H1 (cell line): ENCODE measurements at regions not wholly inside any gene's neighbourhood (a gene's known extent, or its start where the extent isn't known, plus 50 kb on each side); places are given as distances from the start of the nearest gene placed in this dataset.

ENCODE experiments used
- ATF2 ChIP-seq: IDR thresholded peaks from 2 replicates; pipeline ENCODE4 v1.6.1; 2012; ENCODE audit warnings: low read length, inconsistent platforms

GRCh38 chr13:31057403-31058033, 104.2 kb downstream of the HSPH1 start (continued):
- no peak for TF ChIP-seq ATF2
